Caco-2 (cell line): ENCODE measurements at regions not wholly inside any gene's neighbourhood (a gene's known extent, or its start where the extent isn't known, plus 50 kb on each side); places are given as distances from the start of the nearest gene placed in this dataset.

Source experiments
- BruUV-seq: library from RNA; stranded (reverse); fragments of 400-500 nt; replicated peaks from 2 replicates; lab custom pipeline; 2021; lab: Mats Ljungman, UMichigan
- CTCF ChIA-PET: fragments of 300-600 bp; sonication (Branson Sonifier 250); formaldehyde crosslinking; loops from one replicate; lab custom pipeline; 2022; ENCODE audit warnings: antibody characterized with exemption; lab: Charles Lee
- POLR2A ChIA-PET: fragments of 300-600 bp; sonication (Branson Sonifier 250); formaldehyde crosslinking; loops from one replicate; lab custom pipeline; 2022; ENCODE audit warnings: antibody characterized with exemption; lab: Charles Lee
- DNase-seq, 2 experiments: peaks; one replicate each; pipeline versions ENCODE4 v3.0.0 to v3.0.0-alpha.2; 2020 to 2022
- H3K27me3 ChIP-seq: replicated peaks from 2 replicates; pipeline ENCODE4 v1.6.0; 2011; ENCODE audit warnings: low read length; ENCODE audit not compliant: control insufficient read depth, insufficient read depth
- H3K36me3 ChIP-seq: 2 replicates; pipeline ENCODE4 v1.5.1; 2011; ENCODE audit warnings: low read length; ENCODE audit not compliant: control insufficient read depth, insufficient read depth
- H3K4me1 ChIP-seq: fragments of 250-450 bp; sonication (Bioruptor Pico); 2 replicates; pipeline ENCODE4 v1.5.1; 2020; ENCODE audit warnings: mild to moderate bottlenecking
- H3K4me3 ChIP-seq: 2 replicates; pipeline ENCODE4 v1.5.1; 2011; ENCODE audit warnings: low read depth, mild to moderate bottlenecking, control low read depth, low read length
- H3K9me3 ChIP-seq: fragments of 250-450 bp; sonication (Bioruptor Pico); 2 replicates; pipeline ENCODE4 v1.5.1; 2020; ENCODE audit warnings: mild to moderate bottlenecking, moderate library complexity
- H3K27ac Mint-ChIP-seq: one replicate; pipeline ENCODE4 v1.8.0; 2022; ENCODE audit warnings: mixed read lengths; ENCODE audit not compliant: unreplicated experiment
- H3K27me3 Mint-ChIP-seq: one replicate; pipeline ENCODE4 v1.8.0; 2022; ENCODE audit warnings: mixed read lengths; ENCODE audit not compliant: insufficient read depth, unreplicated experiment
- H3K36me3 Mint-ChIP-seq: one replicate; pipeline ENCODE4 v1.8.0; 2022; ENCODE audit warnings: mild to moderate bottlenecking, mixed read lengths; ENCODE audit not compliant: insufficient read depth, unreplicated experiment
- H3K4me1 Mint-ChIP-seq: one replicate; pipeline ENCODE4 v1.8.0; 2022; ENCODE audit warnings: low read depth, mixed read lengths; ENCODE audit not compliant: unreplicated experiment
- H3K4me3 Mint-ChIP-seq: one replicate; pipeline ENCODE4 v1.8.0; 2022; ENCODE audit warnings: mild to moderate bottlenecking, moderate library complexity, mixed read lengths; ENCODE audit not compliant: unreplicated experiment
- H3K9me3 Mint-ChIP-seq: one replicate; pipeline ENCODE4 v1.8.0; 2022; ENCODE audit warnings: mixed read lengths; ENCODE audit not compliant: unreplicated experiment
- CTCF ChIP-seq, 2 experiments: fragments of 200-600 bp in 1 of 2; IDR thresholded peaks; 1 replicate in 1 of 2; 2 replicates in 1 of 2; pipeline versions ENCODE4 v1.5.1 to v1.8.0; 2011 to 2022; ENCODE audit warnings: antibody characterized with exemption in 1 of 2, control low read depth in 1 of 2, inconsistent platforms in 1 of 2, low read depth in 1 of 2, low read length in 1 of 2, mild to moderate bottlenecking in 1 of 2, moderate library complexity in 1 of 2; ENCODE audit not compliant: insufficient read depth in 1 of 2, severe bottlenecking in 1 of 2, unreplicated experiment in 1 of 2
- intact Hi-C: fragments of 100-400 bp; cut with micrococcal nuclease; formaldehyde crosslinking; loops from one replicate; pipeline ENCODE4 v1.10.0; 2022; ENCODE audit not compliant: unreplicated experiment

- Mint-ChIP-seq H3K36me3 (no peaks in the 10 kb centered on the region), H3K4me1 (no peaks in the 10 kb centered on the region), H3K9me3 (no peaks in the 10 kb centered on the region), H3K27me3 (no peaks in the 10 kb centered on the region), H3K27ac (no peak overlapping the region), H3K4me3 (no peak overlapping the region)
- Histone ChIP-seq H3K4me3 (no peak overlapping the region), H3K27me3 (no peaks in the 10 kb centered on the region), H3K4me1 (no peaks in the 10 kb centered on the region), H3K9me3 (no peaks in the 10 kb centered on the region), H3K36me3 (peaks cover 2% of the 10 kb centered on the region; the same call in 1 of the 2 replicates)
- no peak for DNase-seq
- ChIA-PET CTCF (no interaction called here), POLR2A (no interaction called here)
- BruUV-seq, result no TSS peak
- intact Hi-C loops, result no loop called here
- TF ChIP-seq CTCF (IDR thresholded peaks at IDR 0.05; ENCODE audit: insufficient read depth in 1 of 2, low read depth in 1 of 2, low read length in 1 of 2, severe bottlenecking in 1 of 2, unreplicated experiment in 1 of 2), result no peak
Measured at GRCh38 chr22:47740109-47740805, 977.8 kb downstream of the TBC1D22A start.

GRCh38 chr22:47739291-47740015 lies 977.0 kb downstream of the TBC1D22A start:
- no peak overlapping the region for H3K27ac Mint-ChIP-seq
- H3K4me3 ChIP-seq, result no peak overlapping the region
- intact Hi-C loops, result no loop called here
- BruUV-seq, result no TSS peak
- H3K4me1 Mint-ChIP-seq, result no peaks in the 10 kb centered on the region
- POLR2A ChIA-PET, result no interaction called here
- TF ChIP-seq CTCF (IDR thresholded peaks at IDR 0.05; ENCODE audit: insufficient read depth in 1 of 2, low read depth in 1 of 2, low read length in 1 of 2, severe bottlenecking in 1 of 2, unreplicated experiment in 1 of 2), result no peak
- H3K36me3 Mint-ChIP-seq, result no peaks in the 10 kb centered on the region
- CTCF ChIA-PET, result no interaction called here
- H3K4me1 ChIP-seq, result no peaks in the 10 kb centered on the region
- no peak for DNase-seq
- H3K9me3 ChIP-seq, result no peaks in the 10 kb centered on the region
- H3K27me3 Mint-ChIP-seq, result no peaks in the 10 kb centered on the region
- H3K4me3 Mint-ChIP-seq, result no peak overlapping the region
- H3K36me3 ChIP-seq, result peaks cover 2% of the 10 kb centered on the region; the same call in 1 of the 2 replicates
- H3K9me3 Mint-ChIP-seq, result no peaks in the 10 kb centered on the region
- H3K27me3 ChIP-seq, result no peaks in the 10 kb centered on the region

- no peaks in the 10 kb centered on the region for H3K9me3 ChIP-seq
- H3K4me3 ChIP-seq, result no peak overlapping the region
- Mint-ChIP-seq H3K9me3 (no peaks in the 10 kb centered on the region), H3K4me1 (no peaks in the 10 kb centered on the region), H3K27me3 (no peaks in the 10 kb centered on the region), H3K36me3 (no peaks in the 10 kb centered on the region), H3K27ac (no peak overlapping the region), H3K4me3 (no peak overlapping the region)
- CTCF ChIA-PET, result no interaction called here
- BruUV-seq, result no TSS peak
- no peak for TF ChIP-seq CTCF (IDR thresholded peaks at IDR 0.05; ENCODE audit: insufficient read depth in 1 of 2, low read depth in 1 of 2, low read length in 1 of 2, severe bottlenecking in 1 of 2, unreplicated experiment in 1 of 2)
- no peaks in the 10 kb centered on the region for H3K27me3 ChIP-seq
- POLR2A ChIA-PET, result no interaction called here
- H3K36me3 ChIP-seq, result peaks cover 2% of the 10 kb centered on the region; the same call in 1 of the 2 replicates
- intact Hi-C loops, result no loop called here
- no peaks in the 10 kb centered on the region for H3K4me1 ChIP-seq
- no peak for DNase-seq
Measured at GRCh38 chr22:47738472-47739013, 976.1 kb downstream of the TBC1D22A start.
